ENCODE measurements at regions not wholly inside any gene's neighbourhood (a gene's known extent, or its start where the extent isn't known, plus 50 kb on each side); places are given as distances from the start of the nearest gene placed in this dataset.

DNA sequence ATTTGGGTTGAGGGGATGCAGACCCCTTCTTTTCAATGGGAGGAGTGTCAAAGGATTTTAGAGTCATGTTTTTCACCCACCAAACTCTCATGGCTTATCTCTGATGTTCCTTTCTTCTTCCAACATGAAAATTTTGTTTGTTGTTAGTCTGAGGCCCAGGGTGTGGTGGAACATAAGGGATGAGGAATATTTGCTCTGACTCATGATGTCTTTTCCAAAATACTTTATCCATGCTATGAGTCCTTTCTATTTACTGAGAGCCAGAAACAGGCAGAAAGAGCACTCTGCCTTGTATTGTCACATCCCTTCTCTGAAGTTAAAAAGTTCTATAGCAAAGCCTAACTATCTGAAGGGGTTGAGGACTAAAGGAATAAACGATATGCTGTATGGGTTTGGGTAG, 61.6 kb upstream of the GYPA start:
- Histone ChIP-seq H3K36me3 (ENCODE audit: insufficient read depth) (no peaks in the 10 kb centered on the region; the same call in 1 of the 2 replicates), H3K4me1 (ENCODE audit: insufficient read depth) (no peaks in the 10 kb centered on the region), H4K20me1 (replicated peaks; ENCODE audit: insufficient read depth) (no peaks in the 10 kb centered on the region), H3K4me2 (no peak overlapping the region), H3K4me3 (no peak overlapping the region), H2AFZ (no peak overlapping the region), H3F3A (replicated peaks; ENCODE audit: low read depth) (no peaks in the 10 kb centered on the region), H3K79me2 (replicated peaks; ENCODE audit: insufficient read depth) (no peaks in the 10 kb centered on the region), H3K27me3 (ENCODE audit: insufficient read depth) (no peaks in the 10 kb centered on the region), H3K9me2 (ENCODE audit: insufficient read depth) (peaks cover 9% of the 10 kb centered on the region; the same call in 1 of the 2 replicates), H3K27ac (ENCODE audit: low read depth) (no peak overlapping the region)
- H3K4me3 Mint-ChIP-seq: no peak overlapping the region
- H3K9me3 Mint-ChIP-seq: peaks cover 12% of the 10 kb centered on the region
- DNase-seq (ENCODE audit: low spot score) (no peak), ATAC-seq (no peak)
- H3K27me3 Mint-ChIP-seq (ENCODE audit: insufficient read depth, low read depth, poor library complexity): peaks cover 2% of the 10 kb centered on the region
- H3K27ac Mint-ChIP-seq: no peak overlapping the region
- TF ChIP-seq, protein P1, sequence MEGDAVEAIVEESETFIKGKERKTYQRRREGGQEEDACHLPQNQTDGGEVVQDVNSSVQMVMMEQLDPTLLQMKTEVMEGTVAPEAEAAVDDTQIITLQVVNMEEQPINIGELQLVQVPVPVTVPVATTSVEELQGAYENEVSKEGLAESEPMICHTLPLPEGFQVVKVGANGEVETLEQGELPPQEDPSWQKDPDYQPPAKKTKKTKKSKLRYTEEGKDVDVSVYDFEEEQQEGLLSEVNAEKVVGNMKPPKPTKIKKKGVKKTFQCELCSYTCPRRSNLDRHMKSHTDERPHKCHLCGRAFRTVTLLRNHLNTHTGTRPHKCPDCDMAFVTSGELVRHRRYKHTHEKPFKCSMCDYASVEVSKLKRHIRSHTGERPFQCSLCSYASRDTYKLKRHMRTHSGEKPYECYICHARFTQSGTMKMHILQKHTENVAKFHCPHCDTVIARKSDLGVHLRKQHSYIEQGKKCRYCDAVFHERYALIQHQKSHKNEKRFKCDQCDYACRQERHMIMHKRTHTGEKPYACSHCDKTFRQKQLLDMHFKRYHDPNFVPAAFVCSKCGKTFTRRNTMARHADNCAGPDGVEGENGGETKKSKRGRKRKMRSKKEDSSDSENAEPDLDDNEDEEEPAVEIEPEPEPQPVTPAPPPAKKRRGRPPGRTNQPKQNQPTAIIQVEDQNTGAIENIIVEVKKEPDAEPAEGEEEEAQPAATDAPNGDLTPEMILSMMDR (conservative IDR thresholded peaks at IDR 0.05; ENCODE audit: low read depth in 2 of 2): no peak
- TF ChIP-seq EZH2 (IDR thresholded peaks at IDR 0.05; ENCODE audit: low read depth, unreplicated experiment): no peak
- TF ChIP-seq STAT1 (IDR thresholded peaks at IDR 0.05; ENCODE audit: unreplicated experiment): no peak
- no peak for TF ChIP-seq ZNF114 (CRISPR knock-in tag; IDR thresholded peaks at IDR 0.05)
- no peak for TF ChIP-seq CREB1 (CRISPR knock-in tag; IDR thresholded peaks at IDR 0.05; ENCODE audit: low read depth)
- no peak for TF ChIP-seq EZH2phosphoT487 (IDR thresholded peaks at IDR 0.05; ENCODE audit: unreplicated experiment)
- no peak for TF ChIP-seq POLR2AphosphoS5 (IDR thresholded peaks at IDR 0.05; ENCODE audit: low read depth)
- no peak for TF ChIP-seq JUNB (IDR thresholded peaks at IDR 0.05; ENCODE audit: unreplicated experiment)
- no peak for TF ChIP-seq ZNF331 (CRISPR knock-in tag; IDR thresholded peaks at IDR 0.05; ENCODE audit: low read depth)
- TF ChIP-seq, protein P2, sequence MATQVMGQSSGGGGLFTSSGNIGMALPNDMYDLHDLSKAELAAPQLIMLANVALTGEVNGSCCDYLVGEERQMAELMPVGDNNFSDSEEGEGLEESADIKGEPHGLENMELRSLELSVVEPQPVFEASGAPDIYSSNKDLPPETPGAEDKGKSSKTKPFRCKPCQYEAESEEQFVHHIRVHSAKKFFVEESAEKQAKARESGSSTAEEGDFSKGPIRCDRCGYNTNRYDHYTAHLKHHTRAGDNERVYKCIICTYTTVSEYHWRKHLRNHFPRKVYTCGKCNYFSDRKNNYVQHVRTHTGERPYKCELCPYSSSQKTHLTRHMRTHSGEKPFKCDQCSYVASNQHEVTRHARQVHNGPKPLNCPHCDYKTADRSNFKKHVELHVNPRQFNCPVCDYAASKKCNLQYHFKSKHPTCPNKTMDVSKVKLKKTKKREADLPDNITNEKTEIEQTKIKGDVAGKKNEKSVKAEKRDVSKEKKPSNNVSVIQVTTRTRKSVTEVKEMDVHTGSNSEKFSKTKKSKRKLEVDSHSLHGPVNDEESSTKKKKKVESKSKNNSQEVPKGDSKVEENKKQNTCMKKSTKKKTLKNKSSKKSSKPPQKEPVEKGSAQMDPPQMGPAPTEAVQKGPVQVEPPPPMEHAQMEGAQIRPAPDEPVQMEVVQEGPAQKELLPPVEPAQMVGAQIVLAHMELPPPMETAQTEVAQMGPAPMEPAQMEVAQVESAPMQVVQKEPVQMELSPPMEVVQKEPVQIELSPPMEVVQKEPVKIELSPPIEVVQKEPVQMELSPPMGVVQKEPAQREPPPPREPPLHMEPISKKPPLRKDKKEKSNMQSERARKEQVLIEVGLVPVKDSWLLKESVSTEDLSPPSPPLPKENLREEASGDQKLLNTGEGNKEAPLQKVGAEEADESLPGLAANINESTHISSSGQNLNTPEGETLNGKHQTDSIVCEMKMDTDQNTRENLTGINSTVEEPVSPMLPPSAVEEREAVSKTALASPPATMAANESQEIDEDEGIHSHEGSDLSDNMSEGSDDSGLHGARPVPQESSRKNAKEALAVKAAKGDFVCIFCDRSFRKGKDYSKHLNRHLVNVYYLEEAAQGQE (IDR thresholded peaks at IDR 0.05; ENCODE audit: unreplicated experiment): no peak
- H3K36me3 Mint-ChIP-seq (ENCODE audit: low read depth): peaks cover 6% of the 10 kb centered on the region; the same call in 2 of the 3 replicates
- no peaks in the 10 kb centered on the region for H3K4me1 Mint-ChIP-seq

DNA sequence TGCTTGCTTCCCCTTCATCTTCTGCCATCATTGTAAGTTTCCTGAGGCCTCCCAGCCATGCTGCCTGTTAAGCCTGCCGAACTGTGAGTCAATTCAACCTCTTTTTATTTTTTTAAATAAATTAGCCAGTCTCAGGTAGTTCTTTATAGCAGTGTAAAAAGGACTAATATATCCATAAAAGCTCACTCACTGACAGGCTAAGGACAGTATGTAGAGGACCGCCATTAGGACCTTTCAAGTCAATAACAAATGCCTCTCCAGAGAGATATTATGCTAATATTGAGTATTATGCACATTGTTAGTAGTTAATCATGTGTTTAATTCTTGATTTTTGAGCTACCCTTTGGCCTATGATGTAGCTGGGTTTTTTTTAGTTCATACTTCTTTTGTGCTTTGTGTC, 62.6 kb upstream of the GYPA start:
- Histone ChIP-seq H2AFZ (no peak overlapping the region), H3K4me2 (no peak overlapping the region), H3K27ac (ENCODE audit: low read depth) (no peak overlapping the region), H4K20me1 (replicated peaks; ENCODE audit: insufficient read depth) (no peaks in the 10 kb centered on the region), H3K4me3 (no peak overlapping the region), H3F3A (replicated peaks; ENCODE audit: low read depth) (no peaks in the 10 kb centered on the region), H3K9me2 (ENCODE audit: insufficient read depth) (peaks cover 3% of the 10 kb centered on the region; the same call in 1 of the 2 replicates), H3K27me3 (ENCODE audit: insufficient read depth) (no peaks in the 10 kb centered on the region), H3K4me1 (ENCODE audit: insufficient read depth) (no peaks in the 10 kb centered on the region), H3K36me3 (ENCODE audit: insufficient read depth) (no peaks in the 10 kb centered on the region), H3K79me2 (replicated peaks; ENCODE audit: insufficient read depth) (no peaks in the 10 kb centered on the region)
- H3K4me1 Mint-ChIP-seq: no peaks in the 10 kb centered on the region
- H3K4me3 Mint-ChIP-seq: no peak overlapping the region
- H3K27me3 Mint-ChIP-seq (ENCODE audit: insufficient read depth, low read depth, poor library complexity): peaks cover 2% of the 10 kb centered on the region
- no peak for TF ChIP-seq CREB1 (CRISPR knock-in tag; IDR thresholded peaks at IDR 0.05; ENCODE audit: low read depth)
- TF ChIP-seq, protein P2 (IDR thresholded peaks at IDR 0.05; ENCODE audit: unreplicated experiment): no peak
- TF ChIP-seq EZH2phosphoT487 (IDR thresholded peaks at IDR 0.05; ENCODE audit: unreplicated experiment): no peak
- TF ChIP-seq, protein P1 (conservative IDR thresholded peaks at IDR 0.05; ENCODE audit: low read depth in 2 of 2): no peak
- TF ChIP-seq STAT1 (IDR thresholded peaks at IDR 0.05; ENCODE audit: unreplicated experiment): no peak
- no peak overlapping the region for H3K27ac Mint-ChIP-seq
- no peaks in the 10 kb centered on the region for H3K36me3 Mint-ChIP-seq (ENCODE audit: low read depth)
- ATAC-seq: no peak
- H3K9me3 Mint-ChIP-seq: peaks cover 3% of the 10 kb centered on the region; the same call in 1 of the 3 replicates
- no peak for DNase-seq (ENCODE audit: low spot score)
